SK-N-SH (cell line): ENCODE measurements at regions not wholly inside any gene's neighbourhood (a gene's known extent, or its start where the extent isn't known, plus 50 kb on each side); places are given as distances from the start of the nearest gene placed in this dataset.

Experiments
- CHD2 ChIP-seq: fragments of 150-350 bp; IDR thresholded peaks from 2 replicates; pipeline ENCODE4 v1.6.1; 2018; ENCODE audit warnings: low read length; ENCODE audit not compliant: partially characterized antibody
- EP300 ChIP-seq, 2 experiments: IDR thresholded peaks; 2 replicates each; pipeline versions ENCODE4 v1.4.0 to v1.6.1; 2012; ENCODE audit warnings: borderline replicate concordance in 1 of 2, low read depth in 1 of 2, low read length in 1 of 2
- MXI1 ChIP-seq: IDR thresholded peaks from 2 replicates; pipeline ENCODE4 v1.6.1; 2012; ENCODE audit warnings: mild to moderate bottlenecking, low read depth, low read length, improper control_type of control experiment
- NRF1 ChIP-seq: IDR thresholded peaks from 2 replicates; pipeline ENCODE4 v1.6.1; 2012; ENCODE audit warnings: low read depth, mild to moderate bottlenecking, low read length
- RAD21 ChIP-seq: IDR thresholded peaks from 2 replicates; pipeline ENCODE4 v1.6.1; 2012; ENCODE audit warnings: mild to moderate bottlenecking, low read length
- RFX5 ChIP-seq: IDR thresholded peaks from 2 replicates; pipeline ENCODE4 v1.6.1; 2012; ENCODE audit warnings: mild to moderate bottlenecking, improper control_type of control experiment, low read length
- TAF1 ChIP-seq: IDR thresholded peaks from 2 replicates; pipeline ENCODE4 v1.6.1; 2012; ENCODE audit warnings: low read depth, mild to moderate bottlenecking, low read length, moderate library complexity, borderline replicate concordance
- TEAD4 ChIP-seq: IDR thresholded peaks from 2 replicates; pipeline ENCODE4 v1.4.0; 2012; ENCODE audit warnings: mild to moderate bottlenecking, borderline replicate concordance; ENCODE audit not compliant: insufficient read depth
- YY1 ChIP-seq: IDR thresholded peaks from 2 replicates; pipeline ENCODE4 v1.4.0; 2012; ENCODE audit warnings: low read depth, mild to moderate bottlenecking
- TF ChIP-seq, protein P1 (sequence below): fragments of 200-600 bp; sonication (generic); IDR thresholded peaks from 2 replicates; pipeline ENCODE4 v1.6.1; 2017; ENCODE audit warnings: antibody characterized with exemption, mild to moderate bottlenecking, moderate library complexity
- TF ChIP-seq, protein P2 (sequence below): IDR thresholded peaks from 2 replicates; pipeline ENCODE4 v1.4.0; 2012; ENCODE audit warnings: low read depth, borderline replicate concordance
- TF ChIP-seq, protein P3 (sequence below): IDR thresholded peaks from 2 replicates; pipeline ENCODE4; 2012

DNA sequence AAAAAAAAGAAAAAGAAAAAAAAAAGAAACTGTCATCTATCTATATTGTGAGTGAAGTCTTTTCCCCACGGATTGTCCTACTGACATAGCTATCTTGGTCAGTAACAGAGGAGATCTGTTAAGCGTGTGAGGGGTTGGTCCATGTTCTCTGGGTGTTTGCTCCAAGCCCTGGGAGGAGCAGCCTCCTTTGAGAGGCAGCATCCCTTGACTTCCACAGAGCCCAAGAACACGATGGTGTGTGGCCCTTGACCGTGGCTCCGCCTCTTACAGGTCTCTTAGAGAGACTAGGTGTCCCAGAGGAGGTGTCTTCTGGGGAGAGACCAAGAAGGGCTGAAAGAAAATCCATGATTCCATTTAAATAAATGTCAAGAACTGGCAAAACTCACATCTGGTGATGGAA, 60.1 kb upstream of the GTSF1L start:
- TF ChIP-seq, protein P1, sequence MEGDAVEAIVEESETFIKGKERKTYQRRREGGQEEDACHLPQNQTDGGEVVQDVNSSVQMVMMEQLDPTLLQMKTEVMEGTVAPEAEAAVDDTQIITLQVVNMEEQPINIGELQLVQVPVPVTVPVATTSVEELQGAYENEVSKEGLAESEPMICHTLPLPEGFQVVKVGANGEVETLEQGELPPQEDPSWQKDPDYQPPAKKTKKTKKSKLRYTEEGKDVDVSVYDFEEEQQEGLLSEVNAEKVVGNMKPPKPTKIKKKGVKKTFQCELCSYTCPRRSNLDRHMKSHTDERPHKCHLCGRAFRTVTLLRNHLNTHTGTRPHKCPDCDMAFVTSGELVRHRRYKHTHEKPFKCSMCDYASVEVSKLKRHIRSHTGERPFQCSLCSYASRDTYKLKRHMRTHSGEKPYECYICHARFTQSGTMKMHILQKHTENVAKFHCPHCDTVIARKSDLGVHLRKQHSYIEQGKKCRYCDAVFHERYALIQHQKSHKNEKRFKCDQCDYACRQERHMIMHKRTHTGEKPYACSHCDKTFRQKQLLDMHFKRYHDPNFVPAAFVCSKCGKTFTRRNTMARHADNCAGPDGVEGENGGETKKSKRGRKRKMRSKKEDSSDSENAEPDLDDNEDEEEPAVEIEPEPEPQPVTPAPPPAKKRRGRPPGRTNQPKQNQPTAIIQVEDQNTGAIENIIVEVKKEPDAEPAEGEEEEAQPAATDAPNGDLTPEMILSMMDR, result no peak
- TF ChIP-seq RFX5, result no peak
- TF ChIP-seq TAF1, result no peak
- no peak for TF ChIP-seq CHD2
- TF ChIP-seq TEAD4, result no peak
- TF ChIP-seq RAD21, result no peak
- TF ChIP-seq, protein P2, sequence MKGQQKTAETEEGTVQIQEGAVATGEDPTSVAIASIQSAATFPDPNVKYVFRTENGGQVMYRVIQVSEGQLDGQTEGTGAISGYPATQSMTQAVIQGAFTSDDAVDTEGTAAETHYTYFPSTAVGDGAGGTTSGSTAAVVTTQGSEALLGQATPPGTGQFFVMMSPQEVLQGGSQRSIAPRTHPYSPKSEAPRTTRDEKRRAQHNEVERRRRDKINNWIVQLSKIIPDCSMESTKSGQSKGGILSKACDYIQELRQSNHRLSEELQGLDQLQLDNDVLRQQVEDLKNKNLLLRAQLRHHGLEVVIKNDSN, result no peak
- TF ChIP-seq, protein P3, sequence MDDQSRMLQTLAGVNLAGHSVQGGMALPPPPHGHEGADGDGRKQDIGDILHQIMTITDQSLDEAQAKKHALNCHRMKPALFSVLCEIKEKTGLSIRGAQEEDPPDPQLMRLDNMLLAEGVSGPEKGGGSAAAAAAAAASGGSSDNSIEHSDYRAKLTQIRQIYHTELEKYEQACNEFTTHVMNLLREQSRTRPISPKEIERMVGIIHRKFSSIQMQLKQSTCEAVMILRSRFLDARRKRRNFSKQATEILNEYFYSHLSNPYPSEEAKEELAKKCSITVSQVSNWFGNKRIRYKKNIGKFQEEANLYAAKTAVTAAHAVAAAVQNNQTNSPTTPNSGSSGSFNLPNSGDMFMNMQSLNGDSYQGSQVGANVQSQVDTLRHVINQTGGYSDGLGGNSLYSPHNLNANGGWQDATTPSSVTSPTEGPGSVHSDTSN, result no peak
- no peak for TF ChIP-seq NRF1
- no peak for TF ChIP-seq EP300 (IDR thresholded peaks at IDR 0.05; ENCODE audit: borderline replicate concordance in 1 of 2, low read depth in 1 of 2, low read length in 1 of 2)
- no peak for TF ChIP-seq YY1
- no peak for TF ChIP-seq MXI1
